ENCODE measurements at regions not wholly inside any gene's neighbourhood (a gene's known extent, or its start where the extent isn't known, plus 50 kb on each side); places are given as distances from the start of the nearest gene placed in this dataset.
"Not testable (repeated sequence)": the region's sequence is repeated elsewhere in the genome, so short reads cannot be mapped to it uniquely, and the experiment has no call there.

DNA sequence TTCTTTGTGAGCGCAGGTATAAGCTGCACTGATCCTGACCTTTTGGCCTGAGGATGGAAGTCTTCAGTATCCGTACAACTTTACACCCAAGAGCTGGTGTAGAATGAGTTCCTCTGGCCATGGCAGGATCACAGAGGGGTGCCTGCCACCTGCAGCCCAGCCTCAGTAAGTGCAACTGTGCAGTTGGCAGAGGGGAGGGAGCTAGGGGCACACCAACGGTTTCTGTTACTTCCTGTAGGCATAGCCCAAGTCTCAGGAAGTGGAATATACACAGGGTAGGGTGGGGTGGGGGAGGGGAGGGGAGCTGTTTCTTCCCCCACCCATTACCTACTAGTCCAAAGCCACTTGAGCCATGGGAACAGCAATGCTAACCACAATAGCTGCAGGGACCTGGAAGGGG lies 85.4 kb upstream of the GBA3 start:
- Histone ChIP-seq H3K4me3 (no peak overlapping the region), H3K4me1 (no peaks in the 10 kb centered on the region), H3K27me3 (no peaks in the 10 kb centered on the region), H3K27ac (no peak overlapping the region), H3K36me3 (no peaks in the 10 kb centered on the region), H3K9me3 (no peaks in the 10 kb centered on the region)
- intact Hi-C loops (cut with DNase I) = no loop called here
- TF ChIP-seq, protein P1, sequence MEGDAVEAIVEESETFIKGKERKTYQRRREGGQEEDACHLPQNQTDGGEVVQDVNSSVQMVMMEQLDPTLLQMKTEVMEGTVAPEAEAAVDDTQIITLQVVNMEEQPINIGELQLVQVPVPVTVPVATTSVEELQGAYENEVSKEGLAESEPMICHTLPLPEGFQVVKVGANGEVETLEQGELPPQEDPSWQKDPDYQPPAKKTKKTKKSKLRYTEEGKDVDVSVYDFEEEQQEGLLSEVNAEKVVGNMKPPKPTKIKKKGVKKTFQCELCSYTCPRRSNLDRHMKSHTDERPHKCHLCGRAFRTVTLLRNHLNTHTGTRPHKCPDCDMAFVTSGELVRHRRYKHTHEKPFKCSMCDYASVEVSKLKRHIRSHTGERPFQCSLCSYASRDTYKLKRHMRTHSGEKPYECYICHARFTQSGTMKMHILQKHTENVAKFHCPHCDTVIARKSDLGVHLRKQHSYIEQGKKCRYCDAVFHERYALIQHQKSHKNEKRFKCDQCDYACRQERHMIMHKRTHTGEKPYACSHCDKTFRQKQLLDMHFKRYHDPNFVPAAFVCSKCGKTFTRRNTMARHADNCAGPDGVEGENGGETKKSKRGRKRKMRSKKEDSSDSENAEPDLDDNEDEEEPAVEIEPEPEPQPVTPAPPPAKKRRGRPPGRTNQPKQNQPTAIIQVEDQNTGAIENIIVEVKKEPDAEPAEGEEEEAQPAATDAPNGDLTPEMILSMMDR (IDR thresholded peaks at IDR 0.05) = peak; percentile 62
- no peak for DNase-seq
- ATAC-seq = peak; percentile 93

DNA sequence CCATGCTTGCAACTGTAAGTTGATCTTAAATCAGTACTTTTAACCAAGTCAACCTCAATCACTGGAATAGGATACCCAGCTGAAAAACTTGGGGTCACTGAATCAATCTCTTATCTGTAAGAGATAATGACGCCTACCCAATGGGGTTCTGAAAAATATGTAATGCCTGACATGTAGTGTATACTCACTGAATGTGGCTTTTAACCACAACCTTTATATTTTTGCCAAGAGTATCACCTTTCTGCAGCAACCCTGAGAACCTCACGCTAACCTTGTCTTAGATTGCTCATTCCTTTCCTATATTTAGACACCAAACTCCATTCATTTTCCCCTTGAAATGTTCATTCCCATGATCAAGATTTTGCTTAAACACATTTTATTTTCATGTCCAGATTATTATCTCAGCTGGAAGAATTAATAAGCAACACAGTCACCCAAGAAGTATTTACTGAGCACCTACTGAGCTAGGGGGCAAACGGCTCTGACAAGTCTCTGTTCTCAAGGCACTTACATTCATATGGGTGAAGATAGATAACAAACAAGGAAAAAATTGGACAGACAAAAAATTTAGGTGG lies 82.7 kb upstream of the GBA3 start:
- H3K4me3 ChIP-seq; ATAC-seq; DNase-seq; H3K27me3 ChIP-seq; H3K36me3 ChIP-seq; H3K27ac ChIP-seq; H3K4me1 ChIP-seq; intact Hi-C loops (cut with DNase I); H3K9me3 ChIP-seq: not testable (repeated sequence)

- Histone ChIP-seq H3K27ac (no peak overlapping the region), H3K36me3 (no peaks in the 10 kb centered on the region), H3K4me3 (no peak overlapping the region), H3K27me3 (no peaks in the 10 kb centered on the region), H3K4me1 (no peaks in the 10 kb centered on the region), H3K9me3 (no peaks in the 10 kb centered on the region)
- intact Hi-C loops (cut with DNase I) = no loop called here
- TF ChIP-seq, protein P1 (IDR thresholded peaks at IDR 0.05) = no peak
- ATAC-seq (no peak), DNase-seq (no peak)
These were observed 78.6 kb upstream of the GBA3 start for GRCh38 chr4:22614114-22614513.

DNA sequence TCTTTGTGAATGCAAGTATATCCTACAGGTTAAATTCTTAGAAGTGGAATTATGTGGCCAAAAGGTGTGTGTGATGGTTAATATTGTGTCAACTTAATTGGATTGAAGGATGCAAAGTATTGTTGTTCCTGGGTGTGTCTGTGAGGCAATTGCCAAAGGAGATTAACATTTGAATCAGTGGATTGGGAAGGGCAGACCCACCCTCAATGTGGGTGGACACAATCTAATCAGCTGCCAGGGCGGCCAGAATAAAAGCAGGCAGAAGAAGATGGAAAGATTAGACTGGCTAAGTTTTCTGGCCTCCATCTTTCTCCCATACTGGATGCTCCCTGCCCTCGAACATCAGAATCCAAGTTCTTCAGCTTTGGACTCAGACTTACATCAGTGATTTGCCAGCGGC lies 76.2 kb upstream of the GBA3 start:
- intact Hi-C loops (cut with DNase I) = no loop called here
- no peak for ATAC-seq

GRCh38 chr4:22620144-22620543 lies 72.6 kb upstream of the GBA3 start:
- H3K9me3 ChIP-seq; H3K36me3 ChIP-seq; H3K27me3 ChIP-seq; H3K27ac ChIP-seq; H3K4me3 ChIP-seq; H3K4me1 ChIP-seq; ATAC-seq; intact Hi-C loops (cut with DNase I); DNase-seq: not testable (repeated sequence)

More for the DNA sequence above, 76.2 kb upstream of the GBA3 start:
- Histone ChIP-seq H3K4me3 (no peak overlapping the region), H3K27ac (no peak overlapping the region), H3K27me3 (no peaks in the 10 kb centered on the region), H3K9me3 (no peaks in the 10 kb centered on the region), H3K4me1 (no peaks in the 10 kb centered on the region), H3K36me3 (no peaks in the 10 kb centered on the region)
- DNase-seq = no peak
- TF ChIP-seq, protein P1 (IDR thresholded peaks at IDR 0.05) = no peak

DNA sequence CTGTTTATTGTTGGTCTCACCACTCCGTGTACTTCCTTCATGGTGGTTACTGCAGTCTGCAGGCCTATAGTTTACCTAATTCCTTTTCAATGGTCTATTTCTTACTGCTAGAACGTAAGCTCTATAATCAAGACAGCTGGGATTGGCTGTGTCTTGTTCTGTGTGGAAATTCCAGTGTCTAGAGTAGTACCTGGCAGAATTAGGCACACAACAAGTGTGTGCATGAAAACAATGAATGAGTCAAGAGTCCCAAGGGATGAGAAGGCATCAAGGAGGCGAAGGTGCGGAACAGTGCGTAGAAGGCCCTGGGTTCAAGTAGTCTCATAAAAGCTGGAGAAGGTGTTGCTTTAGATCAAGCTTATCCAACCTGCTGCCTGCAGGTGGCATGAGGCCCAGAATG lies 70.8 kb upstream of the GBA3 start:
- intact Hi-C loops (cut with DNase I); H3K27me3 ChIP-seq; DNase-seq: not testable (repeated sequence)

DNA sequence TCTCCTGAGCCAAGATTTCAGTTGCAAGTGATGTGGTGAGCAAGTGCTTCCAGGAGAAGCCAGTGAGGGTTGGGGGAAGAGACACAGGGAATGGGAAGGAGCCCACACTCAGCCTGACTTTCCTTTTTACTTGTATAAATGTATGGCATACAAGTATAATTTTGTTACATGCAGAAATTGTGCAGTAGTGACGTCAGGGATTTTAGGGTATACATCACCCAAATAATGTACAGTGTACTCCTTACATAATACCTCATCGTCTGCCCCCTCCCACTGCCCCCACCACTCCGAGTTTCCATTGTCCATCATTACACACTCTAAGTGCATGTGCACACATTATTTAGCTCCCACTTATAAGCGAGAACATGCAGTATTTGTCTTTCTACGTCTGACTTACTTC lies 68.7 kb upstream of the GBA3 start:
- H3K36me3 ChIP-seq; H3K27me3 ChIP-seq; ATAC-seq; DNase-seq; intact Hi-C loops (cut with DNase I); H3K9me3 ChIP-seq; H3K4me3 ChIP-seq; H3K4me1 ChIP-seq; H3K27ac ChIP-seq: not testable (repeated sequence)

More for the DNA sequence above, 70.8 kb upstream of the GBA3 start:
- H3K36me3 ChIP-seq, ATAC-seq, H3K9me3 ChIP-seq, H3K4me3 ChIP-seq, H3K27ac ChIP-seq, H3K4me1 ChIP-seq: not testable (repeated sequence)

GRCh38 chr4:22625311-22625710 lies 67.4 kb upstream of the GBA3 start:
- no peak for ATAC-seq
- H3K4me1 ChIP-seq = no peaks in the 10 kb centered on the region
- no peaks in the 10 kb centered on the region for H3K27me3 ChIP-seq
- intact Hi-C loops (cut with DNase I) = no loop called here
- DNase-seq = no peak
- H3K9me3 ChIP-seq = no peaks in the 10 kb centered on the region
- H3K27ac ChIP-seq = no peak overlapping the region
- no peak overlapping the region for H3K4me3 ChIP-seq
- H3K36me3 ChIP-seq = no peaks in the 10 kb centered on the region
- TF ChIP-seq, protein P1 (IDR thresholded peaks at IDR 0.05) = no peak

GRCh38 chr4:22627851-22628250 lies 64.9 kb upstream of the GBA3 start:
- H3K4me3 ChIP-seq; ATAC-seq; DNase-seq; H3K27me3 ChIP-seq; H3K27ac ChIP-seq; intact Hi-C loops (cut with DNase I); H3K9me3 ChIP-seq; H3K36me3 ChIP-seq; H3K4me1 ChIP-seq: not testable (repeated sequence)

DNA sequence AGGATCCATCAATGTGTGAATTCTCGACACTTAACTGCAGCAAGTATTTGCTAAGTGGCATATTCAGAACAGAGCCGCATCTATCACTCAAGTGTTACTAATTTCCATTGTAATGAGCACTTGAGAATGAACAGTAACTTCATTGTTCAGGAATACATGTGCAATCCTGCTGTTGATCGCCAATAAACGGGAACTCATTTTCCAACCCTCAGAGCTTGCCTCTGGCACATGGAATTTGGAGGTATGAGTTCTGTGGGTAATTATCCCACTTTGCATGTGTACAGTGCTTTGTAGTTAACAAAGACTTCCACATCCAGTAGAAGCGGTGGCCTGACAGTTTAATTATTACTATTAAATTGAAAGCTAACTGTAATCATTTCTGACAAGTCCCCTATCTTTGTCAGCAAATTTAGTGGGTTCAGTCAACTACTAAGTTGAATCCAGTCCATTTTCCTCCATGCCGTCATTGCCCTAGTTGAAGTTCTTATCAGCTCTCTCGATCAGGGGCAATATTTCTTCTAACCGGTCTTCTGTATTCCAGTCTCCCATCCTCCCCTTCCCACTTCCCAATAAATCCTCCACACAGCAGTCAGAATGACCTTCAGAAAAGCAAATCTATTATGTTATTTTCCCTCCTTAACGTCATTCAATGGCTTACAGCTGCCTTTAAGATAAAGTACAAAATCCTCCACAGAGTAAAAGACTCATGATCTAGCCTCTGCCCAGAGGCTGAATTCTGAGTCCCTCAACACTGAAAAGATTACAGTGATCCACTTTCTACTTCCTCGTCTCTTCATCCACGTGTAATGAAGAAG lies 62.4 kb upstream of the GBA3 start:
- H3K9me3 ChIP-seq; ATAC-seq; H3K36me3 ChIP-seq; H3K4me3 ChIP-seq; H3K4me1 ChIP-seq; H3K27ac ChIP-seq; intact Hi-C loops (cut with DNase I); H3K27me3 ChIP-seq; DNase-seq: not testable (repeated sequence)

Measured in upper lobe of right lung (tissue), 1 donor.